Umbilical cord (tissue), 1 donor: ENCODE measurements at regions not wholly inside any gene's neighbourhood (a gene's known extent, or its start where the extent isn't known, plus 50 kb on each side); places are given as distances from the start of the nearest gene placed in this dataset.
"Not testable (repeated sequence)": the region's sequence is repeated elsewhere in the genome, so short reads cannot be mapped to it uniquely, and the experiment has no call there.

Source experiments
- DNase-seq: peaks from one replicate; pipeline ENCODE4 v3.0.0-alpha.2; 2015; ENCODE audit warnings: low spot score

GRCh38 chr10:119996944-119997343 lies 104.4 kb downstream of the SEC23IP start:
- no peak for DNase-seq

- DNase-seq, result no peak
Measured at GRCh38 chr10:119997429-119997828, 104.9 kb downstream of the SEC23IP start.

GRCh38 chr10:120002785-120003184 lies 110.3 kb downstream of the SEC23IP start:
- no peak for DNase-seq

- no peak for DNase-seq
Measured at GRCh38 chr10:120005207-120006201, 113.0 kb downstream of the SEC23IP start.

GRCh38 chr10:120007261-120007660 lies 114.7 kb downstream of the SEC23IP start:
- no peak for DNase-seq

GRCh38 chr10:120011359-120012130 lies 119.0 kb downstream of the SEC23IP start:
- DNase-seq, result no peak

GRCh38 chr10:120012131-120012400 lies 119.5 kb downstream of the SEC23IP start:
- no peak for DNase-seq

GRCh38 chr10:120012566-120012965 lies 120.0 kb downstream of the SEC23IP start:
- no peak for DNase-seq

GRCh38 chr10:120014031-120014430 lies 121.5 kb downstream of the SEC23IP start:
- no peak for DNase-seq

GRCh38 chr10:120015064-120015463 lies 122.5 kb downstream of the SEC23IP start:
- DNase-seq, result no peak

GRCh38 chr10:120016906-120017305 lies 124.4 kb downstream of the SEC23IP start:
- DNase-seq, result no peak

GRCh38 chr10:120017733-120018417 lies 125.3 kb downstream of the SEC23IP start:
- no peak for DNase-seq

- no peak for DNase-seq
Measured at GRCh38 chr10:120018695-120019094, 126.2 kb downstream of the SEC23IP start.

- no peak for DNase-seq
Measured at GRCh38 chr10:120019568-120019967, 127.0 kb downstream of the SEC23IP start.

- DNase-seq, result peak; percentile 19
Measured at GRCh38 chr10:120022357-120022756, 129.8 kb downstream of the SEC23IP start.

- no peak for DNase-seq
Measured at GRCh38 chr10:120034236-120034635, 141.7 kb downstream of the SEC23IP start.

GRCh38 chr10:120039046-120039445 lies 146.5 kb downstream of the SEC23IP start:
- DNase-seq, result no peak

- no peak for DNase-seq
Measured at GRCh38 chr10:120039826-120040225, 147.3 kb downstream of the SEC23IP start.

- no peak for DNase-seq
Measured at GRCh38 chr10:120041807-120042559, 149.5 kb downstream of the SEC23IP start.

- DNase-seq, result no peak
Measured at GRCh38 chr10:120042705-120043104, 150.2 kb downstream of the SEC23IP start.

GRCh38 chr10:120047373-120047772 lies 154.8 kb downstream of the SEC23IP start:
- DNase-seq, result not testable (repeated sequence)
